Kidney (tissue), 13 donors: ENCODE measurements at regions not wholly inside any gene's neighbourhood (a gene's known extent, or its start where the extent isn't known, plus 50 kb on each side); places are given as distances from the start of the nearest gene placed in this dataset.
A peak's percentile ranks its signal among the peaks of the same experiment; 100 is the strongest.
"Not testable (repeated sequence)": the region's sequence is repeated elsewhere in the genome, so short reads cannot be mapped to it uniquely, and the experiment has no call there.

Experiments
- DNase-seq, 5 donors: peaks; one replicate each; pipeline ENCODE4 v3.0.0-alpha.2; 2013 to 2020
- FAIRE-seq: peaks from 2 replicates; lab custom pipeline; 2012; peaks lifted over from hg19 to GRCh38; lab: Jason Lieb, UNC
- H3K27ac ChIP-seq, 2 donors: one replicate each; pipeline ENCODE4 v1.7.0; 2013; ENCODE audit warnings: low read depth in 2 of 2, low read length in 2 of 2, inconsistent platforms in 1 of 2
- H3K27me3 ChIP-seq: one replicate; pipeline ENCODE4 v1.7.1; 2013; ENCODE audit warnings: low read length, inconsistent platforms; ENCODE audit not compliant: control insufficient read depth, insufficient read depth
- H3K36me3 ChIP-seq, 3 donors: one replicate each; pipeline versions ENCODE4 v1.7.0 to v1.7.1; 2013; ENCODE audit warnings: low read length in 3 of 3, control low read depth in 1 of 3, inconsistent platforms in 1 of 3; ENCODE audit not compliant: insufficient read depth in 3 of 3, control insufficient read depth in 2 of 3
- H3K4me1 ChIP-seq, 3 donors: one replicate each; pipeline versions ENCODE4 v1.7.0 to v1.7.1; 2013; ENCODE audit warnings: low read length in 3 of 3, inconsistent platforms in 1 of 3, low read depth in 1 of 3; ENCODE audit not compliant: control insufficient read depth in 2 of 3, insufficient read depth in 2 of 3
- H3K4me3 ChIP-seq, 3 donors: one replicate each; pipeline versions ENCODE4 v1.7.0 to v1.8.1; 2013; ENCODE audit warnings: low read length in 3 of 3, control low read depth in 1 of 3, inconsistent platforms in 1 of 3
- H3K9ac ChIP-seq, 3 donors: one replicate each; pipeline versions ENCODE4 v1.7.0 to v1.7.1; 2013; ENCODE audit warnings: low read length in 3 of 3, control low read depth in 1 of 3, inconsistent platforms in 1 of 3
- H3K9me3 ChIP-seq, 3 donors: one replicate each; pipeline versions ENCODE4 v1.7.0 to v1.7.1; 2013; ENCODE audit warnings: low read length in 3 of 3, control low read depth in 1 of 3, inconsistent platforms in 1 of 3; ENCODE audit not compliant: control insufficient read depth in 2 of 3, insufficient read depth in 1 of 3
- intact Hi-C: fragments of 100-400 bp; cut with DNase I; formaldehyde crosslinking; loops from one replicate; pipeline ENCODE4 v1.11.1; 2022
- TF ChIP-seq, protein P1 (sequence below): IDR thresholded peaks from 3 replicates; pipeline ENCODE4 v1.5.1; 2012; ENCODE audit warnings: mild to moderate bottlenecking, moderate library complexity, borderline replicate concordance; ENCODE audit not compliant: insufficient read depth; ENCODE audit errors: extremely low read depth
- donor health status: control.
- donor health status: control.
- donor health status: control.
- donor health status: control.
- donor health status: control.
- donor health status: DM: yes; HTN: yes; CAD: no.
- donor health status: Normal renal cell carcinoma (clear cell type).

DNA sequence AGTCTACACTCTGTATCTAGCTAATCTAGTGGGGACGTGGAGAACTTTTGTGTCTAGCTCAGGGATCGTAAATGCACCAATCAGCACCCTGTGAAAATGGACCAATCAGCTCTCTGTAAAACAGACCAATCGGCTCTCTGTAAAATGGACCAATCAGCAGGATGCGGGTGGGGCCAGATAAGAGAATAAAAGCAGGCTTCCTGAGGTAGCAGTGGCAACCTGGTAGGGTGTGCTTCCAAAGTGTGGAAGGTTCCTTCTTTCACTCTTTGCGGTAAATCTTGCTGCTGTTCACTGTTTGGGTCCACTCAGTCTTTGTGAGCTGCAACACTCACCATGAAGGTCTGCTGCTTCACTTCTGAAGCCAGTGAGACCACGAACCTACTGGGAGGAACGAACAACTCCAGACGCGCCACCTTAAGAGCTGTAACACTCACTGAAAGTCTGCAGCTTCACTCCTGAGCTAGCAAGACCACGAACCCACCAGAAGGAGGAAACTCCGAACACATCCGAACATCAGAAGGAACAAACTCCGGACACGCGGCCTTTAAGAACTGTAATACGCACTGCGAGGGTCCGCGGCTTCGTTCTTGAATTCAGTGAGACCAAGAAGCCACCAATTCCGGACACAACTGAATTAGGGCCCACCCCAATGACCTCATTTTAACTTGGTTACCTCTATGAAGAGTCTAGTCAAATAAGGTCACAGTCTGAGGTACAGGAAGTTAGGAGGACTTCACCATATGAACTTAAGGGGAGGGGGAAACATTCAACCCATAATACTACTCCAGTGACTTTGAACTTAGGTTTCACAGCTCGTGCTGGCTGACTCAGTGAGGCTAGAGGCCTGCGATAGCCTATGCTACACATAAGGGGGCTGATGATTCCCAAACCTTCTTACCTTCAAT, 59.8 kb upstream of the LPGAT1 start:
- intact Hi-C loops, H3K27me3 ChIP-seq, H3K4me3 ChIP-seq, H3K36me3 ChIP-seq, DNase-seq, FAIRE-seq, H3K27ac ChIP-seq, H3K9ac ChIP-seq, H3K4me1 ChIP-seq, H3K9me3 ChIP-seq: not testable (repeated sequence)

GRCh38 chr1:211889307-211890090, 58.9 kb upstream of the LPGAT1 start:
- H3K4me3 ChIP-seq, H3K36me3 ChIP-seq, H3K9ac ChIP-seq, FAIRE-seq, H3K9me3 ChIP-seq, H3K4me1 ChIP-seq, intact Hi-C loops, H3K27ac ChIP-seq, H3K27me3 ChIP-seq: not testable (repeated sequence)
- peak in 1 of 5 donors; percentile 11 for DNase-seq

DNA sequence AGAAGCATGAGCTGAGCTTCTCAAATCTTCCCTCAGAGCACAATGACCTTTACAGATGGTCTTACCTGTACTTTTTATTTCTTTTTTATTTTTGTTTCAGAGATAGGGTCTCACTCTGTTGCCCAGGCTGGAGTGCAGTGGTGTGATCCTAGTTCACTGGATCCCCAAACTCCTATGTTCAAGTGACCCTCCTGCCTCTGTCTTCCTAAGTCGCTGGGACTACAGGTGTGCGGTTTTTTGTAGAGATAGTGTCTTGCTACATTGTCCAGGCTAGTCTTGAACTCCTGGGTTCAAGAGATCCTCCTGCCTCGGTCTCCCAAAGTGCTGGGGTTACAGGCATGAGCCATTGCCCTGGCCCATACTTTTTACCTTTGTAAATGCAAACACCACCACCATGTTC, 56.0 kb upstream of the LPGAT1 start:
- H3K4me3 ChIP-seq, result no peak overlapping the region
- peaks cover 0 to 4% (median 4%) of the 10 kb centered on the region in 3 donors for H3K4me1 ChIP-seq
- DNase-seq (no peak), FAIRE-seq (no peak)
- no peaks in the 10 kb centered on the region for H3K9me3 ChIP-seq
- no peak overlapping the region for H3K27ac ChIP-seq
- TF ChIP-seq, protein P1, sequence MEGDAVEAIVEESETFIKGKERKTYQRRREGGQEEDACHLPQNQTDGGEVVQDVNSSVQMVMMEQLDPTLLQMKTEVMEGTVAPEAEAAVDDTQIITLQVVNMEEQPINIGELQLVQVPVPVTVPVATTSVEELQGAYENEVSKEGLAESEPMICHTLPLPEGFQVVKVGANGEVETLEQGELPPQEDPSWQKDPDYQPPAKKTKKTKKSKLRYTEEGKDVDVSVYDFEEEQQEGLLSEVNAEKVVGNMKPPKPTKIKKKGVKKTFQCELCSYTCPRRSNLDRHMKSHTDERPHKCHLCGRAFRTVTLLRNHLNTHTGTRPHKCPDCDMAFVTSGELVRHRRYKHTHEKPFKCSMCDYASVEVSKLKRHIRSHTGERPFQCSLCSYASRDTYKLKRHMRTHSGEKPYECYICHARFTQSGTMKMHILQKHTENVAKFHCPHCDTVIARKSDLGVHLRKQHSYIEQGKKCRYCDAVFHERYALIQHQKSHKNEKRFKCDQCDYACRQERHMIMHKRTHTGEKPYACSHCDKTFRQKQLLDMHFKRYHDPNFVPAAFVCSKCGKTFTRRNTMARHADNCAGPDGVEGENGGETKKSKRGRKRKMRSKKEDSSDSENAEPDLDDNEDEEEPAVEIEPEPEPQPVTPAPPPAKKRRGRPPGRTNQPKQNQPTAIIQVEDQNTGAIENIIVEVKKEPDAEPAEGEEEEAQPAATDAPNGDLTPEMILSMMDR, result no peak
- no peaks in the 10 kb centered on the region for H3K36me3 ChIP-seq
- H3K9ac ChIP-seq, result no peak overlapping the region
- intact Hi-C loops, result no loop called here
- H3K27me3 ChIP-seq, result no peaks in the 10 kb centered on the region

DNA sequence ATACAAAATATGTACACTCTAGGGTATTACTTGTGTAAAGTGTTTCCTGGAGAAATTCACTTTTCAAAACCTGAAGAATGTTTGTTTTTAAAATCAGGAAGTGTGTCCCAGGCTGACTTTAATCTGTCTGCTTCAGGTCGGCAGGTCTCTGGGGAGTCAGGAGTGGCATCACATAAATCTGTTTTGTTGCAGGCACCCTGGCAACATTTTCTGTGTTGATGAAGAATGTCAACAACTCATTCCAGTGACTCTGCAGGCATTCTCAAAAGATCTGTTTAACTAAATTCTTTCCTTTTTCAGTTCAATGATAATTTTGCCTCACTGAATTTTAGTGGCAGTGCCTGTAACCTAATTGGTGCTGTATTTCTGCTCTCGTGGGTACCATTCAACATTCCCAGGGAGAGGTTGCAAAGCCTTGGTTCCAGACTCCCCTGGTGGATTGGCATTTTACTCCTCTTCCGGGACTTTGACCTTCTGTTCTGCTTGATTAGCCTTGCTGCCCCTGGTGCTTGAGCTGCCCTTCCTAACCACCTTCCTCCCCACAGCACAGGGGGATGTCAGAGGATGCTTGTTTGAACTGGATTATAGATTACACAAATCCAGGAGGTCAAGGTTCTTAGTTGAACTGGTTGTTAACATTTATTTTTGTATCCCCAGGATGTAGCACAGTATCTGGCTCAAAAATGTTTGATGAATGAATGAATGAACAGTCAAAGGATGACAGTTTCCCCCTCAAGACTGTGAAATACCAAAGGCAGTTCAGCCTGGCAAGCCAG, 55.4 kb upstream of the LPGAT1 start:
- intact Hi-C loops, result no loop called here
- no peaks in the 10 kb centered on the region for H3K27me3 ChIP-seq
- no peak overlapping the region for H3K9ac ChIP-seq
- no peak overlapping the region for H3K27ac ChIP-seq
- no peak overlapping the region for H3K4me3 ChIP-seq
- H3K4me1 ChIP-seq, result peaks cover 0 to 4% (median 0%) of the 10 kb centered on the region in 3 donors
- no peaks in the 10 kb centered on the region for H3K9me3 ChIP-seq
- peak in 4 of 5 donors; percentile 45 to 82 (median 67) for DNase-seq
- H3K36me3 ChIP-seq, result no peaks in the 10 kb centered on the region
- no peak for FAIRE-seq
- TF ChIP-seq, protein P1, result peak; percentile 7
